Pons (tissue), 1 donor: ENCODE measurements at regions not wholly inside any gene's neighbourhood (a gene's known extent, or its start where the extent isn't known, plus 50 kb on each side); places are given as distances from the start of the nearest gene placed in this dataset.
A peak's percentile ranks its signal among the peaks of the same experiment; 100 is the strongest.
"Not testable (repeated sequence)": the region's sequence is repeated elsewhere in the genome, so short reads cannot be mapped to it uniquely, and the experiment has no call there.

ENCODE experiments used
- DNase-seq: peaks from one replicate; pipeline ENCODE4 v3.0.0-alpha.2; 2016; ENCODE audit warnings: low spot score

DNA sequence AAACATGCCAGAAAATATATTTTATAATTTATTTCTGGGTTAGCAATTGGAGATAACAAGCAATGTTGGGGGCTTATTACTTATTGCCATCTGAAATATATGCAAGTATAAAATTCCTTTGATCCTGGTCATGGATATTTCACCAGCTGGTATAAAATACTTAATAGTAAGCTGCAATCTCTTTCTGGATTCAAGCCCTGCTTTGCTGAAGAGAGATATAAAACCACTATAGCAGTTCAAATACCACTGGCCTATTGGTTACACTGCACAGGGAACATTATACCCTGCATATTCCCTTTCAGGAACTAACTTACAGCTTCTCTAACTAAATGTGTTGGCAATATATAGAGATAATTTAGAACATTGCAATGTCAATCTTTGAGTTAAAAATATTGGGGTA, 546.2 kb upstream of the ATP2B1 start:
- no peak for DNase-seq

DNA sequence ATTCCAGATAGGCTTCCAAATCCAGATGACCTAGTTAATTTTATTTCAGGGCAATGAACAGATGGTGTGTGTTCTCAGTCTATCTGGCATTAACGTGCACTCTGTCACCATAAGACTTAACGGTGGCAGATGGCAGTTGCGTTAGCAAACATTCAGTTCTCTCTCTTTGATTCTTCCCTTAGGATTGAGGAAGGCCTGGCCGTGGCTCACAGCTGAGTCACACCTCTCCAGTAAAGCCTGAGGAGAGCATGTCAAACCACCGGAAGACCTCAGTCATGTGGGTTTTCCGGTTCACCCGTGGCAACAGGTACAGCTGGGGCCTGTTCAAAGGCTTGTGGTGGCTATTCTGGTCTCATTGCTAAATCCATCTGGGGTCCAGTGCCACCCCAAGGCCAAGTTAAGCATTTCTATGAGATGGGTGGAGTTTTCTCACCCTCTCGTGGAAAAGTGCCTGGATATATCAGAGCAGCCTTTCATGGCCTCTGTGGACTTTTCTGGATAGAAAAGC, 545.1 kb upstream of the ATP2B1 start:
- DNase-seq, result peak; percentile 40

DNA sequence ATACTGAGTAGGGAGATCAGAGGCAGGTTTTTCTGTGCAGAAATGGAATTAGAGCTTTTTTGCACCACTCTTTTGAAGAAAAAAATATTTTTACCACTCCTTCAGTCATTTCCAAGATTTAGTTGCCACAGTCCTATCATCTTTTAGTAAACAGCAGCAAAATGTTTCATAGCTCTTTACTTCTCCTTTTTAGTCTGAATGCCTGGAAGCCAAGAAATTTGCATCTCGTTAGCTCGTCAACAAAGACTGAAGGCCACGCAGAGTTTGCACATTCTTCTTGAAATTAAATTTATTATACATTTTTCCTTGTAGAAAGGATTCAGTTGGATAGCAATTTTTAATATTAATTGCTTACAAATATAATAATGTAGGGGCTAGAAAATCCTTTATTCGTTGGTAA, 544.5 kb upstream of the ATP2B1 start:
- DNase-seq, result no peak

DNA sequence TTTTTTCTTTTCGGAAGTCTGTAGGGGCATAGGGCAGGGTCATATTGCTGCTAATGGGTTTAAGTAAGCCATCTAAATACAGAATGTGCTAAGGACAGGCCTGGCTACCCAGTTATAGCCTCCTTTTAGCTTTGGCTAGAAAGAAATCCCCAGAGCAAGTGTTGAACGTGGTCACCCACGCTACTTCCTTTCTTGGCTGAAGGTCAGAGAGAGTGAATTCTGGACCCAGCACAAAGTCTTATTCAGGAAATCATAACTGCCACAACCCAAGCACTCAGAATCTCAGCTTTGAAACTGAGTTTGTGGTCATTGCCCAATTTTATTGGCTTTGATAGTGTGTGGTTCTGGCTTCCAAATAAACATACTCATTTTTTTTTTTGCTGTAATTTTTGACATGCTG, 542.1 kb upstream of the ATP2B1 start:
- DNase-seq, result peak; percentile 24

DNA sequence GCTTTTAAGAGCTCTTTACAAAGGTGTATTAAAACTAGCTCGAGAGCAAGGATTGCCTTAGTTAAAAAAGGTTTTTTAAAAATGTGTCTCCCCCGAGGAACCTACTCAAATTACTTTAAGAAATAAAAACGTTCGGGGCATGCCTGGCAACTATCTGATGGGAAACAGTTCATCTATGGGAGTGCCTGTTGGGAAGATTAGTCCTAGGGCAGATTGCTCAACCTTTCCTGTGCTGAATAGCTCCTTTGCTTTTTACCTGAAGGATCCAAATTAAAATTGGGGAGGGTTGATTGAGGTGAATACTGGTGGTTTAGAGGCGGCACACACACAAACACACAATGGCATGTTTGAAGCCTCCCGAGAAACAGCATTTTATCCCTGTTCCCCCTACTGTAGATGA, 541.4 kb upstream of the ATP2B1 start:
- DNase-seq, result no peak

DNA sequence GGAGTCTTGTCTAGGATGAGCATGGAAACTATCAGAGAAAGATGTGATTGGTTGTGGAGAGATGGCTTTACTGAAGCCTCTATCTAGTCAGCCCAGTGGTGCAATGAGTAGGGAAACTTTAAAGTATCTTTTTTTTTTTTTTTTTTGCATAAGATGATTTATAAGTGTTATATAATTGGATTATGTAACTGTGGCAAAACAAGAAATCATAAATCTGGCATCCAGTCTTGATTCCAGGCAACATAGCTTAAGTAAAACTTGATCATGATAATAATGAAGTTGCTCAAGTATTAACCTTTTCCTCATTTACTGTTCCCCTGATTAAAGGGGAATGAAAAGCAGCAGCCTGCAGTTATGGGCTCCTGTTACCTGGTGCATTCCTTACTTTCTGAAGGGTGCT, 538.0 kb upstream of the ATP2B1 start:
- no peak for DNase-seq

DNA sequence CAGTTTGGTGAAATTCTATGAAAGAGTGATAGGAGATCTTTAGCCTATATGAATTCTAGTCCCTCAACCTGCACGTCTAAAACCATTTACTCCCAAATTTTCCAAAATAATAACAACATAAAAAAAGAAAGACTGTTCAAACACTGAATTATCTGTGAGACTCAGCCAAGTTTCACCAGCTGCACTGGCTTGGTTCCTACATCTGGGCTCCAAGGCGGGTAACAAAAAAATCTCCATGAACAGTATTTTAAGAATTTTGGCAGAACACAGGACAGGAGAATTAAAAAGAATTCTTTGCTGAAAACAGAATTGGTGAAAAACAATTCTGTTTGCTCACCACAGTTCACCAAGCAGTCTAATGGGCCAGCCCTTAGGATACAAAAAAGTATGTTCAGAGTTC, 536.8 kb upstream of the ATP2B1 start:
- peak; percentile 42 for DNase-seq

DNA sequence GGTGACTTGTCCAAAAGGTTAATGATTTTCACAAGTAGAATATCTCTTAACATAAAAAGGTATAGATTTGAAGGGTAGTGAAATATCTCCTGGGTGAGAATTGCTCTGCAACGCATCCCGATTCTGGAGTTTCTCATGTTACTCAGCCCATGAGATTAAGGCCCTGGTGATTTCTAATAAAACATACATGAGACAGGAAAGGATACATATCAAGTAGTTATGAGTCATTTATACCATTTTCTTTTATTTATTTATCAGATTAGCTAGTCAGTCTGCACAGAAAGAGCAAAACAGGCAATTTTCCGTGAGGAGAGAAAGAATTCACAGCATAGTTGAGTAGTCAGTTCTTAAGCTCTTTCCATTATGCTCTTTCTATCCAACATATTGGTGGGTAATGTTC, 535.6 kb upstream of the ATP2B1 start:
- DNase-seq, result no peak

DNA sequence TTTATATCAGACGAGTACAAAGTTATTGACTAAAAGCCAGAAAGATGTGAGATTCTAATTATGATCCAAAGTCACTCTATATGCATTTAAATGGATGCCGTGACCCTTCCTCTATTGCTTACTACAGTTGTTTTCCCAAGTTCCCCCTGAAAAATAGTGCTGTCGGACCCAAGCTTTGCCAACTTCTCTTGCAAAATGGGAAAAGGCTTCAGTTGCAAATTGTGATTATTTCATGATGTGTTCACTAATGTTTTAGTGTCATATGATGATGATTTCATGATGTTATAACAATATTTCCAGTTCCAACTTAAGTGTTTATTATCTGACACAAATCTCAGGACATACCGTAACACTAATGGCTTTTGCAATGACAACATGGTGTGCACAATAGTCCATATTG, 534.6 kb upstream of the ATP2B1 start:
- no peak for DNase-seq

DNA sequence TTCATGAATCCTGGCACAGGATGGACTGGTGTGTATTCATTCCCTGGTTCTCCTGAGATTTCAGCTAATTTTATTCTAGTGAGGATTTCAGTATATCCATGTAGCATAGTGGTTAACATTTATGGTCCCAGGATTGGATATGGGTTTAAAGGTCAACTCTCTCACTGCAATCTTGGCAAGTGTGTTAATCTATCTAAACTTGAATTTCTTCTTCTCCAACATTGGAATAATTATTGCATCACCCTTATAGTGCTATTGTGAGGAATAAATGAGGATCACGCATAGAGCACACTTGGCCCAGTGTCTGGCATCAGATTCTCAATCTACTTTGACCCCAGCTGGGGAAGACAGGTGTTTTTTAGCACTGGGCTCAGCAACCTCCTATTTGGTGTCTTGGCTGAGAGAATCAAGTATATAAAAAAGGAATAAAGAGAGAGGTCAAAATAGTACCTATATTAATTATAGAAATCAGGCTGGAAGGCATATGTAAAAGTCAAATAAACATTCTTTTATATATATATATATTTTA, 531.2 kb upstream of the ATP2B1 start:
- no peak for DNase-seq

DNA sequence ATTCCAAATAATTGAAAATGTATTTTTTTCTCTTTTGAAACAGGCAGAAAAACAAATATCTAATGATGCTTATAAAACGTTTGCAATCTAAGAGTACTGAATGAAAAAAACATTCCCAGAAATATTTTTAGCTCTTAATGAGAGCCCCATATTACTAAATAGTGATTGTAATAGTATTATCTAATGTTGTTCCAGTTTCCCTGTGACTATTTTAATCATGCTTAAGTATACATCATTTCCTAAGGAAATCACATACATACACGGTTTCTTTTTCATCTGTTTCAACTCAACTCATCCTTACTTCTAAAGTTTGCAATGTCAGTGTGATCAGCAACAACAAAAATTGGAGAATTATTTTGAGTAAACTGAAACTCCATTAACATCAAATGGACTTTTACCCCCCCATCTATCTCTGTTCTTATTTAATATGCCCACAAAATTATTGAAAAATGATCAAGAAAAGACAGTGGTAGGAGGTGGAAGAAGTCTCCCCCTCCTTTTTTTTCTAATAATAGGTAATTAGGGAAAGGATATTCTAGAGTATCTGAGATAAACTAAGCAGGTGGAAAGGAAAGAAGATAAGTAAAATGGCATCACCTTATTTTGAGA, 530.1 kb upstream of the ATP2B1 start:
- DNase-seq, result no peak

DNA sequence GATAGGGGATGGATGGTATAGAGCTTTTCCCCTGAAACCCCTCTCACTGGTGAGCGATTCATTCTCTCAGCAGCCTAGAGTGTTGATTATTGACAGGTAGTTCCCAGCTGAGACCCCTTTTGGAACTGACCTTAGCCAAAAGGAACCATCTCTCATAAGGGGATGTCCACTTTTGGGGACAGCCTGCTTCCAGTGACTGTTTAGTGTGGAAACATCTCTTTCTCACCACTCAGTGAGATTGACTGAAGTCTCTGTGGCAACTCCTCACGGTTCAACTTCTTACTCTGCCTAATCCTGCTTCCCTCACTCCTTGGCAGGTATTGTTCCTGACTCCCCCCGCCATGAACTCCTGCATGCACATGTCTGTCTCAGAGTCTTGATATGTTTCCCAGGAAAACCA, 529.2 kb upstream of the ATP2B1 start:
- no peak for DNase-seq

DNA sequence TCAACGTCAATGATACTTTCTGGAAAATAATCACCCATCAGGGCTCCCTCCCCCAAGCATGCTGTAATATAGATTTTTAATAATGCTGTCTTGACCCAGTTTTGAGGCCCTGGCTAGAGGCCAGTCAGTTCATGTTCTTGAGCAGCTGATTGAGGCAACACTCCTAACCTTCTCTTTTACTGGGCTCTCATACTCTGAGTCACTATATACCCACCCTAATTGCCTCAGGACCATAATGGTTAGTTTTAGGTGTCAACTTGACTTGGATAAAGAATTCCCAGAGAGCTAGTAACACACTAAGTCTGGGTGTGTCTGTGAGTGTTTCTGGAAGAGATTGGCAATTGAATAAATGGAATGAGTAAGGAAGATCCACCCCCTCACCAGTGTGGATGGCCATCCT, 527.0 kb upstream of the ATP2B1 start:
- no peak for DNase-seq

DNA sequence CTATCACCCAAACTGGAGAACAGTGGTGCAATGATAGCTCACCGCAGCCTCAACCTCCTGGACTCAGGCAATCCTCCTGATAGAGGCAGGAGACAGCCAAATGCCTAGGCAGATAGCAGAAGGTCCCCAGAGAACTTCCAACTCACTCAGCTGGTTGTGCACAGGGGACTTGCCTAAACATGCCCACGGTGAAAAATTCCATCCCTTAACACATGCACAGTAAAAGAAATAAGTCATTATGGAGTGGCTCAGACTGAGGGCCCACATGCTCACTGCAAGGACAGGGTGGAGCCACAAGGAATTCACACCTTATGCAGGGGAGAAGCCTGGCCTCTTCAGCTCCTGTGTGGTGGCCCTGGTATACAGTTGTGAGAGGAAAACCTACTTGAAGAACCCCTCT, 525.8 kb upstream of the ATP2B1 start:
- no peak for DNase-seq

DNA sequence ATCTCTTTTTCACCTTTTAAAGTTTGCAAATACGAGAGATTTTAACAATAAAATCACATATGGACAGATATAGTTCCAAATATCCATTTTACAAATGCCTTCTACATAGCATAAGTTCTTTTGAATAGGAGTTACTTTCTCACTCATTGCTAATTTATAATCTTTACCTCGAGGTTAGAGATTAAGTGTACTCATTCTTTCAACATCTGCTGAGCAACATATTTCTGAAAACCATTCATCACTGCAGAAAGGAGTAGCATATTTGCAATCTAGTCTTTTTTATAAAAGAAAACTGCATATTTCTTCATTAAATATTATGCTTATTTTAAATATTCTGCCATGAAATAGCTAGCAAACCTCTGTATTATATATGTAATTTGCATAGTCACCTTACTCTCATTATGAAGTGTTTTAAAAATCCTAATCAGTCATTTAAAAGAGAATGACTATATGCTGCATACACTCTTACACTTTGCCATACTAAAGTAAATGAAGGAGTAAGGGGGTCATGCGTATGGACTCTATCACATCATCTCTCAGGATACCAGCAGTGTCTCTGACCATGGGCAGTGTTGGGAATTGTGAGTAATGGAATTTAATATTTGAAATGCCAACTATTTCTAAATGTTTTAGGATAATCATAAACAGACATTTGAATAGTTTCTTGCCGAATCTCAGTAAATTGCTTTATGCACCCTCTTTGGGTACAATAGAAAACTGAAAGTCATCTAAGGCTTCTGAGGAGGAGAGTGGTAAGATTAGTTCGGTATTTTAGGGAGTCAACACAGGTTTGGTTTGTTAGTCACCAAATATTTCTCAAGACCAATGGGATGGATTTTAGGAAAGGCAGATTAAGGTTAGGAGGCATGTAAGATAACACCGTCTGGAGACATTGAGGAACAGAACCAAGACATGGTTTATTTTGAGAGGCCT, 524.8 kb upstream of the ATP2B1 start:
- DNase-seq, result no peak

DNA sequence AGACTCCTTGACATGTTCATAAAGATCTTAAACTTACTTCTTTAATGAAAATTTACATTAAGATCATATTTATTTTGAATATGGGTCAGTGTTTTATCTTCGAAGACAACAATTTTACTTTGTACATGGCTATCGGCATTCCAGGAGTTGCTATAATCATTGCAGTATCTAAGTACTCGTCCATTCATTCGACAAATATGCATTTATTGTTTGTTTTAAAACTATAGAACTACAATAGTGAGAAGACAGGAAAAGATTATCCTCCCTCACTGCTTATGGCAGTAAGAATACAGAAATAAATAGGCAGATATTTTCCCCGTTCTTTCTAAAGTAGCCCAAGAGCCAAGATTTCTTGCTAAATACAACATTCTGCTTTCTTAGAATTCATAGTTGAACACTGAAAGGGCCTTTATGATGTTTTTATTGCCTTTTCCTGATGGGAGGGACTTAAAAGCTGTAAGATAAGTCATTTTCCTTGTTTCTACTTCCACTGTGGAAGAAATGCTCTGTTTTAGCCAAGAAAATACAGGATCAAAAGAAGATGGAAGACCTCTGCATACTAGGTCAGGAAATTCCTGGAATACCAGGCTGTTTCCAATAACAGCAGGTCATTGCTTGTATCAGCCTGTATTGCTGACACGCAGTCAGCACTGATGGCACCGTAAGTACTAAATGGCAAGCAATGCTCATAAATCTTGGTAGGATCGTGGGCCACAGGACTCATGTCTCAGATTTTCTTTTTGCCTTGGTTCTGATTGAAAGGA, 521.0 kb upstream of the ATP2B1 start:
- no peak for DNase-seq

DNA sequence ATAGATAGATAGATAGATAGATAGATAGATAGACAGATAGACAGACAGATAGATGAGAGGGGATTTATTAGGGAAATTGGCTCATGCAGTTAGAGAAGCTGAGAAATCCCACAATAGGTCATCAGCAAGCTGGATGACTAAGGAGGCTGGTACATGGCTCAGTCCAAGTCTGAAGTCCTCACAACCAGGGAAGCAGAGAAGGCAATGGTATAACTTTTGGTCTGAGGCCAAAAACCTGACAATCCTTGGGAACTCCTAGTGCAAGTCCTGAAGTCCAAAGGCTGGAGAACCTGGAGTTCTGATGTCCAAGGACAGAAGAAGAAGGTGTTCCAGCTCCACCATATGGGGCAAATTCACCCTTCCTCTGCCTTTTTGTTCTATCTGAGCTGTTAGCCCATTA, 517.6 kb upstream of the ATP2B1 start:
- DNase-seq, result no peak

DNA sequence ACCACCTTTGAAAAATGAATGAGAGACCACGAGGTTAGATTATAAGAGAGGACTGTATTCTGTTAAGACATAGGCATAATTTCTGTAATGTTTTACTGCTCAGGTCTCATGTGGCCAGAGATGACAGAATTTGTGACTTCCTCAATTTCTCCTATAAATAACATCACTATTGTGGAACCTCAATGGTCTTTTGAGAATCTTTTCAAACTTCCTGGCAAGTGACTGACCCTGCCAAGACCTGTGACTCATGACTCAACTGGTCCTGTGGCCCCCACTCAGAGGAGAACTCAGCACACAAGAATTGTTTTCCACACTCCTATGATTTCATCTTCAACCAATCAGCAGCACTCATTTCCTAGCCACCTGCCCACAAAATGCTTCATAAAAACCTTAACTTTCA, 508.2 kb upstream of the ATP2B1 start:
- no peak for DNase-seq

DNA sequence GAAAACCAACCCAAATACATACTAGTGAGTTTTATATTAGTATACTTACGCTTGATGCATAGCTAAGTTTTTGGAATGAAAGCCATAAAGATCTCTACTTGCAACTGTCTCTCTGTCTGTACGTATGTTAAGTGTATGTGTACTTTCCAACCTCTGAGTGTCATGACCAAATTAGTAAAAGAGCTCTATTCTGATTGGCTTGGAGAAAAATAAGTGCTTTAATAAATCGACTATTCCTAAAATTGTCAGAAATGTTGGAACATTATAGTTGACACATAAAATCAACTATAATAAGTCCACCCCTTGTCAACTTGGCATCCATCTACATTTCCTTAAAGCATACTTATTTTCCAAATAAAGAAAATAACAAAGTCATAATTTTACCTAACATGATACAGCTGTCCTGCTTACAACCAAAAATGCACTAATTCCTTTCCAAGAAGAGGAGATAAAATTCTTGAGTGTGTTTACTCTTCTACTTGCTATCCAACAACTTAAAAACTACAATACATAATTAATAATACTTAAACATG, 507.4 kb upstream of the ATP2B1 start:
- no peak for DNase-seq

DNA sequence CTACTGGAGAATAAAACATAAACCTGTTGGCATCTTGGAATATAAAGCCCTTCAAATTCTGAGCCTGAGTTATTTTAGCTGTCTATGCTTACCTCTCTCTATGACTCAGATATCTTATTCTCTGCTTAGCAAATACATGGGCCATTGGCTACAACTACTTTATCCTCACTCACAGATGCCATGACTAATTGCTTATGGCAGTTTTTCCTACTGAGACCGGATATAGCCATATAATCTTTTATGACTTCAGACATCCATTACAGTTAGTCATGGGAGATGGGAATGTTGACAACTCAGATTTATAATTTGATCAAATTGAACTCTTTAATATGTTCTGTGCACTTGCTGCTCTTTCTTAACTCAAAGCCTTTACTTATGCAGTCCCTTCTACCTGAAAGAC, 502.4 kb upstream of the ATP2B1 start:
- no peak for DNase-seq

DNA sequence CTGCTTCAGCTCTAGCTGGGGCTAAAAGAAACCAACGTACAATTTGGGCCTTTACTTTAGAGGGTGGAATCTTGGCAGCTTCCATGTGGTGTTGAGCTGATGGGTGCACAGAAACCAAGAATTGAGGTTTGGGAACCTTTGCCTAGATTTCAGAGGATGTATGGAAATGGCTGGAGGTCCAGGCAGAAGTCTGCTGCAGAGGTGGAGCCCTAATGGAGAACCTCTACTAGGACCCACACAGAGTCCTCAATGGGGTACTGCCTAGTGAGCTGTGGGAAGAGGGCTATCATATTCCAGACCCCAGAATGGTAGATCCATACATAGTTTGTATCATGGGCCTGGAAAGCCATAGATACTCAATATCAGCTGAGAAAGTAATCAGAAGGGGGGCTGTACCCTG, 500.4 kb upstream of the ATP2B1 start:
- DNase-seq, result no peak

DNA sequence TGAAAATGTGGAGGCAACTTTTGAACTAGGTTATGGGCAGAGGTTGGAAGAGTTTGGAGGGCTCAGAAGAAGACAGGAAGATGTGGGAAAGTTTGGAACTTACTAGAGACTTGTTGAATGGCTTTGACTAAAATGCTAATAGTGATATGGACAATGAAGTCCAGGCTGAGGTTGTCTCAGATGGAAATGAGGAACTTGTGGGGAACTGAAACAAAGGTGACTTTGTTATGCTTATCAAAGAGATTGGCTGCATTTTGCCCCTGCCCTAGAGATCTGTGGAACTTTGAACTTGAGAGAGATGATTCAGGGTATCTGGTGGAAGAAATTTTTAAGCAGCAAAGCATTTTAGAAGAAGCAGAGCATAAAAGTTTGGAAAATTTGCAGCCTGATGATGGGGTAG, 499.7 kb upstream of the ATP2B1 start:
- DNase-seq, result not testable (repeated sequence)
